ENCODE measurements at regions not wholly inside any gene's neighbourhood (a gene's known extent, or its start where the extent isn't known, plus 50 kb on each side); places are given as distances from the start of the nearest gene placed in this dataset.

- Histone ChIP-seq H3K4me3 (ENCODE audit: low read depth, low read length) (no peak overlapping the region), H3K4me1 (ENCODE audit: control insufficient read depth, insufficient read depth, low read length) (no peaks in the 10 kb centered on the region), H3K9me3 (ENCODE audit: control insufficient read depth, insufficient read depth, low read depth, low read length) (no peaks in the 10 kb centered on the region), H3K27ac (ENCODE audit: extremely low read depth, low read depth, low read length) (no peak overlapping the region), H3K36me3 (ENCODE audit: control insufficient read depth in 2 of 2, insufficient read depth in 1 of 2, low read length in 2 of 2) (no peaks in the 10 kb centered on the region)
- POLR2A ChIA-PET, result no interaction called here
- CTCF ChIA-PET, result interaction anchor here (0.6 kb wide), 1 partner anchor 91 kb away, joined by 3 read pairs; no protein-coding TSS in a partner anchor
- no peak for TF ChIP-seq ZNF571 (tag by site-specific recombination; IDR thresholded peaks at IDR 0.05)
Observed at GRCh38 chr16:9409560-9410493, 318.4 kb downstream of the HAPSTR1 start.

DNA sequence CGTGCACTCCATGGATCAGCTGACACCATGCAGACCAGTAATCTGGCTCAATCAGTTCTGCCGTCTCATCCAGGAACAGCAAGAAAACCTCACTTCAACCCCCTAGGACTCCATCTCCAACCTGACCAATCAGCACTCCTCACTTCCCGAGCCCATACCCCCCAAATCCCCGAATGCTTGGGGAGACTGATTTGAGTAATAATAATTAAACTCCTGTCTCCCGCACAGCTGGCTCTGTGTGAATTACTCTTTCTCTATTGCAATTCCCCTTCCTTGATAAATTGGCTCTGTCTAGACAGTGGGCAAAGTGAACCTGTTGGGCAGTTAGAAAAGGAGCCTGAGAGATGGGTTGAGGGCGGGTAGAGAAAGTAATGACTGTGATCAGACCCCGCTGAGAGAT, 320.0 kb downstream of the HAPSTR1 start:
- H3K4me1 ChIP-seq (ENCODE audit: control insufficient read depth, insufficient read depth, low read length), result no peaks in the 10 kb centered on the region
- POLR2A ChIA-PET, result no interaction called here
- no peak overlapping the region for H3K27ac ChIP-seq (ENCODE audit: extremely low read depth, low read depth, low read length)
- CTCF ChIA-PET, result no interaction called here
- no peak for TF ChIP-seq KLF10 (tag by site-specific recombination; IDR thresholded peaks at IDR 0.05)
- no peak for TF ChIP-seq OVOL3 (tag by site-specific recombination; IDR thresholded peaks at IDR 0.05)
- TF ChIP-seq, protein P1, sequence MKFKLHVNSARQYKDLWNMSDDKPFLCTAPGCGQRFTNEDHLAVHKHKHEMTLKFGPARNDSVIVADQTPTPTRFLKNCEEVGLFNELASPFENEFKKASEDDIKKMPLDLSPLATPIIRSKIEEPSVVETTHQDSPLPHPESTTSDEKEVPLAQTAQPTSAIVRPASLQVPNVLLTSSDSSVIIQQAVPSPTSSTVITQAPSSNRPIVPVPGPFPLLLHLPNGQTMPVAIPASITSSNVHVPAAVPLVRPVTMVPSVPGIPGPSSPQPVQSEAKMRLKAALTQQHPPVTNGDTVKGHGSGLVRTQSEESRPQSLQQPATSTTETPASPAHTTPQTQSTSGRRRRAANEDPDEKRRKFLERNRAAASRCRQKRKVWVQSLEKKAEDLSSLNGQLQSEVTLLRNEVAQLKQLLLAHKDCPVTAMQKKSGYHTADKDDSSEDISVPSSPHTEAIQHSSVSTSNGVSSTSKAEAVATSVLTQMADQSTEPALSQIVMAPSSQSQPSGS (tag by site-specific recombination; IDR thresholded peaks at IDR 0.05; ENCODE audit: low read depth), result no peak
- no peak for TF ChIP-seq ZNF555 (tag by site-specific recombination; conservative IDR thresholded peaks at IDR 0.05)
- TF ChIP-seq ZNF48 (tag by site-specific recombination; IDR thresholded peaks at IDR 0.05), result no peak
- no peak for TF ChIP-seq ZNF585B (tag by site-specific recombination; IDR thresholded peaks at IDR 0.05)
- TF ChIP-seq BCL11B (tag by site-specific recombination; IDR thresholded peaks at IDR 0.05; ENCODE audit: low read depth), result no peak
- no peak for TF ChIP-seq ZNF423 (tag by site-specific recombination; IDR thresholded peaks at IDR 0.05)
- TF ChIP-seq OSR2 (tag by site-specific recombination; IDR thresholded peaks at IDR 0.05), result no peak
- no peak for TF ChIP-seq ZNF561 (tag by site-specific recombination; IDR thresholded peaks at IDR 0.05; ENCODE audit: borderline replicate concordance)
- H3K9me3 ChIP-seq (ENCODE audit: control insufficient read depth, insufficient read depth, low read depth, low read length), result no peaks in the 10 kb centered on the region
- no peaks in the 10 kb centered on the region for H3K36me3 ChIP-seq (ENCODE audit: control insufficient read depth in 2 of 2, insufficient read depth in 1 of 2, low read length in 2 of 2)
- no peak overlapping the region for H3K4me3 ChIP-seq (ENCODE audit: low read depth, low read length)

- H3K9me3 ChIP-seq (ENCODE audit: control insufficient read depth, insufficient read depth, low read depth, low read length), result no peaks in the 10 kb centered on the region
- ChIA-PET POLR2A (no interaction called here), CTCF (no interaction called here)
Observed at GRCh38 chr16:9412031-9412914, 320.8 kb downstream of the HAPSTR1 start.

More at GRCh38 chr16:9412031-9412914, 320.8 kb downstream of the HAPSTR1 start:
- no peak for TF ChIP-seq ZNF132 (tag by site-specific recombination; IDR thresholded peaks at IDR 0.05; ENCODE audit: borderline replicate concordance)
- TF ChIP-seq HIC1 (tag by site-specific recombination; IDR thresholded peaks at IDR 0.05), result no peak
- TF ChIP-seq ZNF10 (tag by site-specific recombination; IDR thresholded peaks at IDR 0.05), result no peak
- TF ChIP-seq ZNF184 (tag by site-specific recombination; IDR thresholded peaks at IDR 0.05), result no peak
- TF ChIP-seq ZBTB20 (tag by site-specific recombination; IDR thresholded peaks at IDR 0.05), result no peak
- no peak for TF ChIP-seq ZNF623 (tag by site-specific recombination; IDR thresholded peaks at IDR 0.05)
- no peaks in the 10 kb centered on the region for H3K36me3 ChIP-seq (ENCODE audit: control insufficient read depth in 2 of 2, insufficient read depth in 1 of 2, low read length in 2 of 2)
- no peak overlapping the region for H3K27ac ChIP-seq (ENCODE audit: extremely low read depth, low read depth, low read length)
- no peak overlapping the region for H3K4me3 ChIP-seq (ENCODE audit: low read depth, low read length)
- no peaks in the 10 kb centered on the region for H3K4me1 ChIP-seq (ENCODE audit: control insufficient read depth, insufficient read depth, low read length)
